IPS DF 19.7 (cell line): ENCODE measurements at regions not wholly inside any gene's neighbourhood (a gene's known extent, or its start where the extent isn't known, plus 50 kb on each side); places are given as distances from the start of the nearest gene placed in this dataset.
"Not testable (repeated sequence)": the region's sequence is repeated elsewhere in the genome, so short reads cannot be mapped to it uniquely, and the experiment has no call there.

Source experiments
- DNase-seq: peaks from one replicate; pipeline ENCODE4 v3.0.0-alpha.2; 2013; ENCODE audit warnings: low read depth, low spot score

- DNase-seq = not testable (repeated sequence)
Observed at GRCh38 chr4:3926969-3927755, 161.0 kb downstream of the ADRA2C start.

DNA sequence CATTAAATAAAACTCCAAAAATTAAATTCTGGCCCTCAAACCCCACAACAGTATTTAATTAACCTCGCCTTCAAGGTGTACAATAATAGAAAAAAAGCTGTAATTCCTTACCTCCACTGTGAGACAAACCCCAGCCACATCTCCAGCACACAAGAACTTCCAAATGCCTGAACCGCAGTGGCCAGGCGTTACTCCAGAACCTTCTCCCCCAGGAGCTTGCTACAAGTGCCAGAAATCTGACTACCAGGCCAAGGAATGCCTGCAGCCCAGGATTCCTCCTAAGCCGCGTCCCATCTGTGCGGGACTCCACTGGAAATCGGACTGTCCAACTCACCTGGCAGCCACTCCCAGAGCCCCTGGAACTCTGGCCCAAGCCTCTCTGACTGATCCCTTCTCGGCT lies 163.2 kb downstream of the ADRA2C start:
- DNase-seq = not testable (repeated sequence)

GRCh38 chr4:3932734-3933133 lies 166.5 kb downstream of the ADRA2C start:
- not testable (repeated sequence) for DNase-seq

DNA sequence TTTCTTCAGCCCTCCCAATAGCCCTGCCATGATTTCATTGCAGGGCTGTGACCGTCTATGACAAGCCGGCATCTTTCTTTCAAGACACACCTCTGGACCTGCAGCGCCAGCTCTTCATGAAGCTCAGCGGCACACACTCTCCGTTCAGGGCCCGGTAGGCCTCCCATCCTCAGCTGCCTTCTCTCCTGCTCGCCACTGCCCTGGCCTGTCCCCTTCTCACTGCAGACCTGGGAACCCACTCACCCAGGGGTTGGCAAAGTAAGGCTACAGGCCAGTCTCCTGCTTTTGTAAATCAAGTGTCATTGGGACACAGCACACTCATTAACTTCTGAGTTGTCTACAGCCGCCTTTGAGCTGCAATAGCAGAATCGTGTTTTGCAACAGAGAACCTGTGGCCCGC lies 169.2 kb downstream of the ADRA2C start:
- DNase-seq = not testable (repeated sequence)

DNA sequence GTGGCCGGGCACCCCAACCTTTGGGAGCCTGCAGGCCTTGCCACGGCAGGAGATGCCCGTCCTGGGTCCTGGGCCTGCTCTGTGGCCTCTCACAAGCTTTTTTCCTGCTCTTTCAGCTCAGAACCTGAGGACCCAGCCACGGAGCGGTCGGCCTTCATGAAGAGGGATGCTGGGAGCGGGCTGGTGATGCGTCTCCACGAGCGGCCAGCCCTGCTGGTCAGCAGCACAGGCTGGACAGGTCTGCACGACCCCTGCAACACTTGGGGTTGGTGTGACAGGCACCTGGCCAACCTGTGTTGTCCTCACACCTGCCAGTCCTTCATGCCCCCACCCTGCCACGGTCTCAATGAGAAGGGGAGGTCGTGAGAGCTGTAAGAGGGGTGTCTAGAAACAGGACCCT lies 170.0 kb downstream of the ADRA2C start:
- DNase-seq = no peak

GRCh38 chr4:3937849-3938562 lies 171.8 kb downstream of the ADRA2C start:
- DNase-seq = not testable (repeated sequence)

DNA sequence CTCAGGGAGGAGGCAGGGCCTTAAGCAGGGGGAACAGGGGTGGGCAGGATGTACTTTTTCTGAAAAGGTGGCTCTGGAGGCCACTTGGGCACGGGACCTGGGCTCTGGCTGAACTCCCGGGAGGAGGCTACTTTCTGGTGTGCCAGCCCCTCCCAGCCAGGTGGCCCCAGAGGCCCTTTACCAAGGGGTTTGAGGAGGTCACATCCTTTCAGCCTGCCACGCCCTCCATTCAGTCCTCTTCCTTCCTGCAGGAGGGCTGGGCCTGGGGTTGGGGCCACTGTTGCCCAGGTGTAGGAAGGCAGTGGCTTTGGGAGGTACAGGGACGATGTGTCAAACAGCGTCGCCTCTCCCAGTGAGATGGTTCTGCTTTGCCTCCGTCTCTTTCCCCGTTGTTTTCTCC lies 172.5 kb downstream of the ADRA2C start:
- DNase-seq = not testable (repeated sequence)

GRCh38 chr4:3939954-3940591 lies 173.9 kb downstream of the ADRA2C start:
- not testable (repeated sequence) for DNase-seq

GRCh38 chr4:3941735-3942522 lies 175.7 kb downstream of the ADRA2C start:
- DNase-seq = not testable (repeated sequence)

GRCh38 chr4:3942569-3942971 lies 176.4 kb downstream of the ADRA2C start:
- DNase-seq = not testable (repeated sequence)

DNA sequence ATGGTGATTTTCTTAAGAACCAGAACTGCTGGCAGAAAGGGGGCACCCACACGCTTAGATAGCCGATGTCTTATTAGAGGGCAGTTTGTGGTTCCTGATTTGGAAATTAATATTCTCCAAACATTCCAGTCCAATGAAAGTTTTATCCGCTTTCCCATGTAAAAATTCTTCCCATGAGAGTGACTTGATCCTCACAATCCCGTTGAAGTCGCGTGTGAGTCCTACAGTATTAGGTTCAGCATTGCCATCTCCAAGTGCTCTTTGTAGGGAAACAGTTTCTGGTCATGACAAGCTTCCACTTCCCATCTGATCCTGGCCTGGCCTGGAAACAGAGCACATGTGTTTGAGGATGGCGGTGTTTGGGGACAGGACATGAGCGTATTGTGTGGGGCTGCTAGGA lies 176.9 kb downstream of the ADRA2C start:
- DNase-seq = not testable (repeated sequence)

DNA sequence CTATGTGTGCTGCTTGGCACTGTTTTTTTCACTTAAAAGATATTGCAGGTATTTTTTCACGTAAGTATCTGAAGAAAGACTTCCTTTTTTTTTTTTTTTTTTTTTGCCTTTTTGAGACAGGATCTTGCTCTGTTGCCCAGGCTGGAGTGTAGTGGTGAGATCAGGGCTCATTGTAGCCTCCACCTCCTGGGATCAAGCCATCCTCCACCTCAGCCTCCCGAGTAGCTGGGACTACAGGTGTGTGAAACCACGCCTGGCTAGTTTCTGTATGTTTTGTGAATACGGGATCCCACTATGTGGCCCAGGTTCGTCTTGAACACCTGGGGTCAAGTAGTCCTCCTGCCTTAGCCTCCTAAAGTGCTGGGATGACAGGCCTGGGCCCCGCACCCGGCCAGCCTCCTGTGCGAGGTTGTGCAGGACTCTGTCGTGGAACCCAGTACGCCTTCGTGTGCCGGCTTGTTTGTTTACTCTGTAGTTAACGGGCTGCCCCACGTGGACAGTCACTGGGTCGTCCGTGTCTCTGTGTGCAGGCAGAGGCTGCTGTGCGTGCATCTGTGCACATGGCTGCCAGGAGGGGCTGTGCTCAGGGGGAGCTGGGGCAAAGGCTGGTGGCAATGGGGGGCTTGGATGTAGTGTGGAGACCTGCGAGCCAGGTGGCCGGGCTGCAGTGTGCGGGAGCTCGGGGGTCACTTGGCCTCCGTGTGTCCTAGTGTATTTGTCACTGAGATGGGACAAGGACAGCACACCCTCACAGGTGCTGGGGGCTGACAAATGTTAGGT lies 179.5 kb downstream of the ADRA2C start:
- no peak for DNase-seq

DNA sequence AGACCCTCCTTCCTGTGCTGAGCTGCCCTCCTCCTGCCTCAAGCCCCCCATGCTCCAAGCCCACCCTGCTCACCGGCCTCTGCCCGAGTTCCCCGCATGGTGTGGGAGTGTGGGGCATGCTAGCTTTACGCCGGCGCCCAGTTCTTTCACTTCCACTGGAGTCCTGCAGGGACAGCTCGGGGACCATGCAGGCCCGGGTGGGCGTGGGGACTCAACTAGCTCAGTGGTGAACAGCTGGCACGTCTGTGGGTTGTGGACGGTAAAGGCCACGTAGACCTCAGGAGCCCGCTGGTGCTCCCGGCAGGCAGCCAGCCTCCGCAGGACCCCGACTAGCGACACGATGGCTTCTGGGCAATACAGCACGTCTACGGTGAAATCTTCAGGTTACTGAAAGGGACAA lies 180.4 kb downstream of the ADRA2C start:
- DNase-seq = not testable (repeated sequence)

DNA sequence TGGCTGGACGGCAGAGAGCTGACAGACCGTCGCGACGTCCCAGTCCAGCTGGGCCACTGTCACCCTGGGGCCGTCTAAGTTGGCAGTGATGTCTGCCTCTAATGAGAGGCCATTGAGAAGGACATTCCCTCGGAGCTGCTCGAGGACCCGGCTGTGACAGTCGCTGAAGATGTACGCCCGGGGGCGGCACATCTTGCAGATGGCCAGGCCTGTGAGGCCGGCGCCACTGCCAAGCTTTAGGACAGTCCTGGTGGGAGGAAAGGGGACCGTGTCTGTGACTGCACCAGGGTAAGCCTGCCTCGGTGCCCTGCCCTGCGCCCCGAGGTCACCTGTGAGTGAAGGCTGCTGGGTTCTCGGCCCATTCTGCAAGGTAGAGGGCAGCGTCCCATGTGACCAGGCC lies 181.6 kb downstream of the ADRA2C start:
- not testable (repeated sequence) for DNase-seq

- not testable (repeated sequence) for DNase-seq
Observed at GRCh38 chr4:3948210-3948609, 182.0 kb downstream of the ADRA2C start.

GRCh38 chr4:3949916-3950315 lies 183.7 kb downstream of the ADRA2C start:
- not testable (repeated sequence) for DNase-seq

DNA sequence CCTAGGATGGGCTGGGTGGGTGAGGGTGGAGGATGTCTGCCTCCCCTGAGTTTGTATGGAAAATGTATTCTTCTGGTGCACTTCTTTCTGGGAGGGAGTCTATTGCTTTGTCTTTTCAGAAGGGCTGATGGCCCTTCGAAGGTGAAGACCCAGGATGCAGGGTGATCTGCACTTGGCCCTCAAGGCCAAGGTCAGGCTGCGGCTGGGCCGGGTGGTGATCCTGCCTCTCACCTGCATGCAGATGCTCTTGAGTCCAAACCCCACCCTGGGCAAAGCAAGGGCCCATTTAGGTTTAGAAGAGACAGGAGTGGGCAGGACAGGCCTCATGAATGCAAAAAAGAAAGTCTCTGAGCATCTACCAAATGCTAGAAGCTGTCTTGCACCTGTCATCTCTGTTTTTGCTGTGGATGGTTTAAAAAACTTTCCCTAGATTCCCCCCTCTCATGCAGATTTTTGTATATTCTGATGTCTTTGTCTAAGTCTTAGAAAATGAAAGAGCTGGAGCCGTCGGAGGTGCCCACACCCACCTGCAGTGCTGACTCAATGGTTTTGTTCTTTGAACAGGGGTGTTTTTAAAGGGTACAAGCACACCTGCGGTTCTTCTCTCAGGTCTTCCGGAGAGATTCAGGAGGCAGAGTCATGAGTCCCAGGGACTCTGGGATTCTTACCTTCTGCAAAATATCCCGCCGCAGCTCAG lies 186.4 kb downstream of the ADRA2C start:
- not testable (repeated sequence) for DNase-seq

GRCh38 chr4:3953140-3953489 lies 186.9 kb downstream of the ADRA2C start:
- DNase-seq = not testable (repeated sequence)

DNA sequence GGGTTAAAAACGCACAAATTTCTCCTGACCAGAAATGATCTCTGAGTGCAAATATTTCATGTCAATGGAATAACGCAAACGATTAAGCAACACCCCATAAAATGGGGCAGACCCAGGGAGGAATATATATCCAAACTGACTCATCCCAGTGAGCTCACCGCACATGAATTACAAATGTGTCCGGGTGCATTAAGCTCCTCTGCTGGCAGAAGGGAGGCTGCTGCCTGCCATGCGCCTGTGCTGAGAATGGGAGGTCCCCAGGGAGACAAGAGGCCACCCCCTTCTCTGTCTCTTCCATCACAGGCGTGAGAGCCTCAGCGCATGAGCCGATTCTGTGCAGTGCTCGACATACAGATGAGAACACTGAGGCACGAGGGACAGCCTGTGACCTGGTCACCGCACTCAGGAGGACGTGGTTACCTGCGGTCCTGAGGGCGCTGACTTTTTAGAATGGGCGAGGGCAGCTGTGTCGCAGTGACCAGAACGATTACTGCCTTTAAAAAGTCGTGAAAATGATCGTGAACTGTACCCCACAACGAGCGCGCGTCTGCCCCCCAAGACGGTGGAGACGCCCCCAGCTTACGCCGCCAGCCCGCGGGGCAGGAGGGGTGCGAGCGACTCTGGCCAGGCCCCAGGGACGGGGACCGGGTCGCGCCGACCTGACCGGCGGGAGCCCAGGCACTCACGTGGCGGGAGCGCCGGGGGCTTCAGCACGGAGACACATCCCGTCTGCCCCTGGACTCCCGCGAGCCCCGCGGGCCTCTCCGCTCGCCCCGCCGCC lies 188.5 kb downstream of the ADRA2C start:
- not testable (repeated sequence) for DNase-seq
